Neural cell (in vitro differentiated cells): ENCODE measurements at regions not wholly inside any gene's neighbourhood (a gene's known extent, or its start where the extent isn't known, plus 50 kb on each side); places are given as distances from the start of the nearest gene placed in this dataset.

Experiments
- H2AFZ ChIP-seq: fragments of 200-600, 300-800 bp; sonication (generic), shearing (Covaris generic); 2 replicates; pipeline ENCODE4 v1.6.0; 2014; ENCODE audit warnings: low read depth, mild to moderate bottlenecking, antibody characterized with exemption, low read length, moderate library complexity
- H3F3A ChIP-seq: fragments of 200-600 bp; shearing (Covaris generic); 2 replicates; pipeline ENCODE4 v1.6.1; 2016; ENCODE audit warnings: mild to moderate bottlenecking, moderate library complexity, mixed read lengths, antibody characterized with exemption, low read length; ENCODE audit not compliant: insufficient read depth, poor library complexity, severe bottlenecking
- H3K27ac ChIP-seq: fragments of 200-600, 300-800 bp; sonication (generic), shearing (Covaris generic); 2 replicates; pipeline ENCODE4 v1.5.1; 2014; ENCODE audit warnings: mild to moderate bottlenecking, low read length, moderate library complexity
- H3K27me3 ChIP-seq: fragments of 300-800, 200-600 bp; sonication (generic), shearing (Covaris generic); 2 replicates; pipeline ENCODE4 v1.6.0; 2014; ENCODE audit warnings: mild to moderate bottlenecking, low read depth, low read length, moderate library complexity; ENCODE audit not compliant: insufficient read depth
- H3K36me3 ChIP-seq: fragments of 300-800, 200-600 bp; sonication (generic), shearing (Covaris generic); 2 replicates; pipeline ENCODE4 v1.5.1; 2014; ENCODE audit warnings: mild to moderate bottlenecking, antibody characterized with exemption, low read length, moderate library complexity; ENCODE audit not compliant: insufficient read depth
- H3K4me2 ChIP-seq: fragments of 300-800, 200-600 bp; sonication (generic), shearing (Covaris generic); 2 replicates; pipeline ENCODE4 v1.6.0; 2014; ENCODE audit warnings: mild to moderate bottlenecking, low read length
- H3K4me3 ChIP-seq: fragments of 300-800, 200-600 bp; sonication (generic), shearing (Covaris generic); 2 replicates; pipeline ENCODE4 v1.5.1; 2014; ENCODE audit warnings: mild to moderate bottlenecking, low read length, moderate library complexity
- H3K79me2 ChIP-seq: fragments of 200-600 bp; shearing (Covaris generic); replicated peaks from 2 replicates; pipeline ENCODE4 v1.6.0; 2014; ENCODE audit warnings: mild to moderate bottlenecking, low read length, moderate library complexity; ENCODE audit not compliant: insufficient read depth
- H3K9ac ChIP-seq: fragments of 300-800, 200-600 bp; sonication (generic), shearing (Covaris generic); 2 replicates; pipeline ENCODE4 v1.6.1; 2016; ENCODE audit warnings: mild to moderate bottlenecking, low read length, mixed read lengths
- H3K9me2 ChIP-seq: fragments of 200-600 bp; shearing (Covaris generic); 2 replicates; pipeline ENCODE4 v1.6.1; 2016; ENCODE audit warnings: mild to moderate bottlenecking, low read length, mixed read lengths; ENCODE audit not compliant: insufficient read depth
- H3K9me3 ChIP-seq: fragments of 200-600, 300-800 bp; sonication (generic), shearing (Covaris generic); 2 replicates; pipeline ENCODE4 v1.6.1; 2016; ENCODE audit warnings: mild to moderate bottlenecking, mixed run types, low read length, moderate library complexity, mixed read lengths
- H4K20me1 ChIP-seq: fragments of 200-600 bp; shearing (Covaris generic); 2 replicates; pipeline ENCODE4 v1.6.1; 2016; ENCODE audit warnings: mild to moderate bottlenecking, mixed run types; ENCODE audit not compliant: insufficient read depth
- EP300 ChIP-seq: fragments of 450-650 bp; conservative IDR thresholded peaks from 2 replicates; pipeline ENCODE4 v1.6.1; 2014; ENCODE audit warnings: antibody characterized with exemption, mild to moderate bottlenecking, moderate library complexity; ENCODE audit not compliant: poor library complexity, severe bottlenecking
- EZH2 ChIP-seq: fragments of 200-600, 300-800 bp; shearing (Covaris generic), sonication (generic); IDR thresholded peaks from 2 replicates; pipeline ENCODE4 v1.6.1; 2014; ENCODE audit warnings: antibody characterized with exemption, low read length, borderline replicate concordance, mild to moderate bottlenecking; ENCODE audit not compliant: insufficient read depth, poor library complexity, severe bottlenecking
- MXI1 ChIP-seq: fragments of 450-650 bp; conservative IDR thresholded peaks from 2 replicates; pipeline ENCODE4 v1.6.1; 2014; ENCODE audit warnings: antibody characterized with exemption, mild to moderate bottlenecking; ENCODE audit not compliant: poor library complexity, severe bottlenecking
- POLR2AphosphoS5 ChIP-seq: IDR thresholded peaks from 2 replicates; pipeline ENCODE4 v1.6.1; 2012
- RAD21 ChIP-seq: fragments of 450-650 bp; conservative IDR thresholded peaks from 2 replicates; pipeline ENCODE4 v1.6.1; 2014; ENCODE audit warnings: antibody characterized with exemption, mild to moderate bottlenecking, moderate library complexity
- SMC3 ChIP-seq: fragments of 450-650 bp; conservative IDR thresholded peaks from 2 replicates; pipeline ENCODE4 v1.6.1; 2014; ENCODE audit warnings: antibody characterized with exemption, mild to moderate bottlenecking, moderate library complexity; ENCODE audit not compliant: poor library complexity
- TAF1 ChIP-seq: IDR thresholded peaks from 2 replicates; pipeline ENCODE4 v1.6.1; 2012; ENCODE audit warnings: low read depth
- TF ChIP-seq, protein P1 (sequence below): IDR thresholded peaks from 2 replicates; pipeline ENCODE4 v1.6.1; 2012; ENCODE audit warnings: borderline replicate concordance
- TF ChIP-seq, protein P2 (sequence below): fragments of 450-650 bp; IDR thresholded peaks from 2 replicates; pipeline ENCODE4 v1.5.1; 2014; ENCODE audit warnings: antibody characterized with exemption, mild to moderate bottlenecking, moderate library complexity; ENCODE audit not compliant: poor library complexity, severe bottlenecking

- TF ChIP-seq EZH2 = no peak
- TF ChIP-seq MXI1 = no peak
- TF ChIP-seq, protein P1, sequence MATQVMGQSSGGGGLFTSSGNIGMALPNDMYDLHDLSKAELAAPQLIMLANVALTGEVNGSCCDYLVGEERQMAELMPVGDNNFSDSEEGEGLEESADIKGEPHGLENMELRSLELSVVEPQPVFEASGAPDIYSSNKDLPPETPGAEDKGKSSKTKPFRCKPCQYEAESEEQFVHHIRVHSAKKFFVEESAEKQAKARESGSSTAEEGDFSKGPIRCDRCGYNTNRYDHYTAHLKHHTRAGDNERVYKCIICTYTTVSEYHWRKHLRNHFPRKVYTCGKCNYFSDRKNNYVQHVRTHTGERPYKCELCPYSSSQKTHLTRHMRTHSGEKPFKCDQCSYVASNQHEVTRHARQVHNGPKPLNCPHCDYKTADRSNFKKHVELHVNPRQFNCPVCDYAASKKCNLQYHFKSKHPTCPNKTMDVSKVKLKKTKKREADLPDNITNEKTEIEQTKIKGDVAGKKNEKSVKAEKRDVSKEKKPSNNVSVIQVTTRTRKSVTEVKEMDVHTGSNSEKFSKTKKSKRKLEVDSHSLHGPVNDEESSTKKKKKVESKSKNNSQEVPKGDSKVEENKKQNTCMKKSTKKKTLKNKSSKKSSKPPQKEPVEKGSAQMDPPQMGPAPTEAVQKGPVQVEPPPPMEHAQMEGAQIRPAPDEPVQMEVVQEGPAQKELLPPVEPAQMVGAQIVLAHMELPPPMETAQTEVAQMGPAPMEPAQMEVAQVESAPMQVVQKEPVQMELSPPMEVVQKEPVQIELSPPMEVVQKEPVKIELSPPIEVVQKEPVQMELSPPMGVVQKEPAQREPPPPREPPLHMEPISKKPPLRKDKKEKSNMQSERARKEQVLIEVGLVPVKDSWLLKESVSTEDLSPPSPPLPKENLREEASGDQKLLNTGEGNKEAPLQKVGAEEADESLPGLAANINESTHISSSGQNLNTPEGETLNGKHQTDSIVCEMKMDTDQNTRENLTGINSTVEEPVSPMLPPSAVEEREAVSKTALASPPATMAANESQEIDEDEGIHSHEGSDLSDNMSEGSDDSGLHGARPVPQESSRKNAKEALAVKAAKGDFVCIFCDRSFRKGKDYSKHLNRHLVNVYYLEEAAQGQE = no peak
- no peak for TF ChIP-seq EP300
- H2AFZ ChIP-seq = no peak overlapping the region
- no peak overlapping the region for H3K4me2 ChIP-seq
- no peaks in the 10 kb centered on the region for H3K9me3 ChIP-seq
- H3F3A ChIP-seq = peaks cover 9% of the 10 kb centered on the region
- no peaks in the 10 kb centered on the region for H3K9me2 ChIP-seq
- no peaks in the 10 kb centered on the region for H4K20me1 ChIP-seq
- H3K4me3 ChIP-seq = no peak overlapping the region
- no peak overlapping the region for H3K27ac ChIP-seq
- no peaks in the 10 kb centered on the region for H3K79me2 ChIP-seq
- H3K9ac ChIP-seq = no peak overlapping the region
- H3K27me3 ChIP-seq = no peaks in the 10 kb centered on the region
- H3K36me3 ChIP-seq = no peaks in the 10 kb centered on the region
These were observed 577.8 kb downstream of the KCNT2 start for GRCh38 chr1:196030455-196030854.

DNA sequence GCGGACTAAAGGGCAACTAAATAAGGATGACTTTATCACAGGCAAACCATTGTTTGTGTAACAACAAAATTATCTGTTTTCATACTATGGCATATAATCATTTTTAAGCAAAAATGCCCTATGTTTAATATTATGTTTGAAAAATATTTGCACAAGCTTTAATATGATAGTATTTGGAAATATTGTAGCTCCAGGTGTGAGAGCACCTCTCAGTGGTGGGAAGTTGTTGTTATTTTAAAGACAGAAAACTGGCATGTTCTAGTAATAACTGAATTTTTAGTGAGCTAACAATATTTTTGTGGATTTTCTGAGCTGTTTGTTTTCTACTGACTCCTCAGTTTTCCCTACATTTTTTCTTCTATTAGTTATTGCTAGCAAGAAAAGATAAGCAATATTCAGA lies 578.8 kb downstream of the KCNT2 start:
- no peaks in the 10 kb centered on the region for H4K20me1 ChIP-seq
- H3K9me2 ChIP-seq = no peaks in the 10 kb centered on the region
- peaks cover 9% of the 10 kb centered on the region for H3F3A ChIP-seq
- TF ChIP-seq TAF1 = no peak
- no peak for TF ChIP-seq EZH2
- no peak for TF ChIP-seq POLR2AphosphoS5
- TF ChIP-seq RAD21 = peak; percentile 64
- TF ChIP-seq, protein P1 = no peak
- no peak for TF ChIP-seq EP300
- TF ChIP-seq MXI1 = no peak
- peak; percentile 52 for TF ChIP-seq SMC3
- TF ChIP-seq, protein P2, sequence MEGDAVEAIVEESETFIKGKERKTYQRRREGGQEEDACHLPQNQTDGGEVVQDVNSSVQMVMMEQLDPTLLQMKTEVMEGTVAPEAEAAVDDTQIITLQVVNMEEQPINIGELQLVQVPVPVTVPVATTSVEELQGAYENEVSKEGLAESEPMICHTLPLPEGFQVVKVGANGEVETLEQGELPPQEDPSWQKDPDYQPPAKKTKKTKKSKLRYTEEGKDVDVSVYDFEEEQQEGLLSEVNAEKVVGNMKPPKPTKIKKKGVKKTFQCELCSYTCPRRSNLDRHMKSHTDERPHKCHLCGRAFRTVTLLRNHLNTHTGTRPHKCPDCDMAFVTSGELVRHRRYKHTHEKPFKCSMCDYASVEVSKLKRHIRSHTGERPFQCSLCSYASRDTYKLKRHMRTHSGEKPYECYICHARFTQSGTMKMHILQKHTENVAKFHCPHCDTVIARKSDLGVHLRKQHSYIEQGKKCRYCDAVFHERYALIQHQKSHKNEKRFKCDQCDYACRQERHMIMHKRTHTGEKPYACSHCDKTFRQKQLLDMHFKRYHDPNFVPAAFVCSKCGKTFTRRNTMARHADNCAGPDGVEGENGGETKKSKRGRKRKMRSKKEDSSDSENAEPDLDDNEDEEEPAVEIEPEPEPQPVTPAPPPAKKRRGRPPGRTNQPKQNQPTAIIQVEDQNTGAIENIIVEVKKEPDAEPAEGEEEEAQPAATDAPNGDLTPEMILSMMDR = peak; percentile 59
- no peaks in the 10 kb centered on the region for H3K9me3 ChIP-seq
- no peaks in the 10 kb centered on the region for H3K27me3 ChIP-seq
- H3K36me3 ChIP-seq = no peaks in the 10 kb centered on the region
- H3K9ac ChIP-seq = no peak overlapping the region
- H3K4me2 ChIP-seq = no peak overlapping the region
- H3K4me3 ChIP-seq = no peak overlapping the region
- no peak overlapping the region for H2AFZ ChIP-seq
- no peak overlapping the region for H3K27ac ChIP-seq
- H3K79me2 ChIP-seq = no peaks in the 10 kb centered on the region
